ENCODE measurements at regions not wholly inside any gene's neighbourhood (a gene's known extent, or its start where the extent isn't known, plus 50 kb on each side); places are given as distances from the start of the nearest gene placed in this dataset.

- peak; percentile 55 for DNase-seq
- no TSS peak for BruUV-seq (replicated peaks)
- POLR2A ChIA-PET (ENCODE audit: unreplicated experiment) = no interaction called here
These were observed 185.7 kb upstream of the TBL1X start for GRCh38 chrX:9279234-9279544.

More at GRCh38 chrX:9279234-9279544, 185.7 kb upstream of the TBL1X start:
- Histone ChIP-seq H3K36me3 (ENCODE audit: control insufficient read depth, insufficient read depth, low read length) (no peaks in the 10 kb centered on the region), H4K91ac (ENCODE audit: insufficient read depth, low read depth, low read length) (peak overlapping the region; percentile 90), H3K23ac (ENCODE audit: low read depth, low read length) (0 out of 2 replicates have a peak overlapping the region, but pooled peaks have one; percentile 2), H2BK15ac (ENCODE audit: low read depth, low read length) (peak overlapping the region; percentile 62; the same call in 2 of the 3 replicates), H3K27ac (ENCODE audit: insufficient read depth, low read length) (peak overlapping the region; percentile 99), H2BK120ac (ENCODE audit: low read depth, low read length) (peak overlapping the region; percentile 73), H3K18ac (ENCODE audit: low read depth, low read length) (peak overlapping the region; percentile 96), H4K20me1 (ENCODE audit: insufficient read depth, low read length) (no peaks in the 10 kb centered on the region), H3K4me1 (ENCODE audit: control insufficient read depth, insufficient read depth, low read length) (peaks cover 2% of the 10 kb centered on the region; the same call in 1 of the 2 replicates), H4K5ac (ENCODE audit: low read depth, low read length) (peak overlapping the region; percentile 96), H3K27me3 (ENCODE audit: control insufficient read depth, insufficient read depth, low read length) (no peaks in the 10 kb centered on the region), H3K9me3 (ENCODE audit: control insufficient read depth, insufficient read depth, low read length) (no peaks in the 10 kb centered on the region), H3K14ac (replicated peaks; ENCODE audit: low read depth, low read length) (peak overlapping the region; percentile 18; the same call in 1 of the 2 replicates), H2BK5ac (ENCODE audit: low read depth, low read length, poor library complexity, severe bottlenecking) (peak overlapping the region; percentile 96), H2AK9ac (replicated peaks; ENCODE audit: low read depth, low read length, poor library complexity) (no peak overlapping the region), H2BK20ac (ENCODE audit: low read depth, low read length) (peak overlapping the region; percentile 83), H2AFZ (replicated peaks; ENCODE audit: low read length, poor library complexity) (peak overlapping the region; percentile 40), H3K9me1 (ENCODE audit: insufficient read depth, low read length) (no peaks in the 10 kb centered on the region; the same call in 1 of the 2 replicates), H3K9ac (ENCODE audit: low read depth, low read length) (peak overlapping the region; percentile 95), H3K79me1 (ENCODE audit: low read depth in 1 of 2, low read length in 2 of 2) (no peaks in the 10 kb centered on the region), H3K4me2 (ENCODE audit: low read depth, low read length) (peak overlapping the region; percentile 97), H3K56ac (ENCODE audit: extremely low read depth, insufficient read depth, low read length) (peak overlapping the region; percentile 93), H2AK5ac (ENCODE audit: low read depth, low read length) (no peak overlapping the region), H4K8ac (ENCODE audit: low read depth in 2 of 2, low read length in 2 of 2) (peak overlapping the region; percentile 75 to 82), H3K4ac (ENCODE audit: low read depth, low read length) (peak overlapping the region; percentile 49), H3K4me3 (ENCODE audit: insufficient read depth, low read depth, low read length) (peak overlapping the region; percentile 50)
- ATAC-seq (ENCODE audit: low read depth) = peak; percentile 87
- dilution Hi-C loops (cut with HindIII; ENCODE audit: low sequenced_read_pairs, unreplicated experiment) (no loop called here), in situ Hi-C loops (cut with MboI; ENCODE audit: low sequenced_read_pairs) (no loop called here), intact Hi-C loops (cut with micrococcal nuclease) (no loop called here)
- WGBS, 2 experiments (ENCODE audit: extremely low coverage in 2 of 2, insufficient read length in 1 of 2) = no CpG with 5 or more reads among the region's 3 CpGs
- TF ChIP-seq MAFK (IDR thresholded peaks at IDR 0.05; ENCODE audit: low read depth, low read length) = no peak
- TF ChIP-seq ELK1 (IDR thresholded peaks at IDR 0.05; ENCODE audit: borderline replicate concordance, low read depth, low read length) = no peak
- TF ChIP-seq CHD1 (IDR thresholded peaks at IDR 0.05; ENCODE audit: low read depth, low read length) = no peak
- no peak for TF ChIP-seq MAZ (IDR thresholded peaks at IDR 0.05; ENCODE audit: borderline replicate concordance, low read depth, low read length)
- no peak for TF ChIP-seq RAD21 (IDR thresholded peaks at IDR 0.05; ENCODE audit: low read length)
- CTCF ChIA-PET = interaction anchor here (0.7 kb wide), 1 partner anchor 20 kb away, joined by 3 read pairs; no protein-coding TSS in a partner anchor

All from IMR-90 (cell line).